ACHN (cell line): ENCODE measurements at regions not wholly inside any gene's neighbourhood (a gene's known extent, or its start where the extent isn't known, plus 50 kb on each side); places are given as distances from the start of the nearest gene placed in this dataset.

ENCODE experiments used
- DNase-seq: peaks from one replicate; pipeline ENCODE4 v3.0.0-alpha.2; 2015
- in situ Hi-C: cut with HindIII; loops from 2 replicates; pipeline ENCODE4 v1.10.0; 2017; ENCODE audit warnings: low sequenced_read_pairs, low pct_ligation_motif_present, low pct_unique_long_range_greater_than_20kb

GRCh38 chr11:70712471-70712870 lies 314.1 kb downstream of the CTTN start:
- in situ Hi-C loops, result no loop called here
- no peak for DNase-seq

GRCh38 chr11:70713086-70713835 lies 314.9 kb downstream of the CTTN start:
- in situ Hi-C loops, result no loop called here
- DNase-seq, result no peak

- in situ Hi-C loops, result no loop called here
- no peak for DNase-seq
These were observed 315.8 kb downstream of the CTTN start for GRCh38 chr11:70713988-70714665.

GRCh38 chr11:70715166-70715951 lies 317.0 kb downstream of the CTTN start:
- no peak for DNase-seq
- in situ Hi-C loops, result no loop called here

GRCh38 chr11:70716216-70716615 lies 317.9 kb downstream of the CTTN start:
- DNase-seq, result no peak
- in situ Hi-C loops, result no loop called here

- no peak for DNase-seq
- in situ Hi-C loops, result no loop called here
These were observed 318.9 kb downstream of the CTTN start for GRCh38 chr11:70716986-70717775.

GRCh38 chr11:70717936-70718595 lies 319.7 kb downstream of the CTTN start:
- DNase-seq, result no peak
- in situ Hi-C loops, result no loop called here

- DNase-seq, result no peak
- in situ Hi-C loops, result no loop called here
These were observed 321.2 kb downstream of the CTTN start for GRCh38 chr11:70719516-70719915.

- in situ Hi-C loops, result no loop called here
- DNase-seq, result no peak
These were observed 322.0 kb downstream of the CTTN start for GRCh38 chr11:70720281-70720680.

- no peak for DNase-seq
- in situ Hi-C loops, result no loop called here
These were observed 322.7 kb downstream of the CTTN start for GRCh38 chr11:70721006-70721405.

- no peak for DNase-seq
- in situ Hi-C loops, result no loop called here
These were observed 326.9 kb downstream of the CTTN start for GRCh38 chr11:70725278-70725677.

GRCh38 chr11:70725739-70726138 lies 327.4 kb downstream of the CTTN start:
- in situ Hi-C loops, result no loop called here
- no peak for DNase-seq

- in situ Hi-C loops, result no loop called here
- no peak for DNase-seq
These were observed 328.7 kb downstream of the CTTN start for GRCh38 chr11:70727021-70727420.

GRCh38 chr11:70727899-70728620 lies 329.7 kb downstream of the CTTN start:
- in situ Hi-C loops, result no loop called here
- DNase-seq, result no peak

GRCh38 chr11:70729949-70730348 lies 331.6 kb downstream of the CTTN start:
- in situ Hi-C loops, result no loop called here
- DNase-seq, result no peak

GRCh38 chr11:70730411-70730810 lies 332.1 kb downstream of the CTTN start:
- in situ Hi-C loops, result no loop called here
- DNase-seq, result no peak

- DNase-seq, result no peak
- in situ Hi-C loops, result no loop called here
These were observed 333.1 kb downstream of the CTTN start for GRCh38 chr11:70731271-70732022.
